Glutamatergic neuron (in vitro differentiated cells): ENCODE measurements at regions not wholly inside any gene's neighbourhood (a gene's known extent, or its start where the extent isn't known, plus 50 kb on each side); places are given as distances from the start of the nearest gene placed in this dataset.
"Not testable (repeated sequence)": the region's sequence is repeated elsewhere in the genome, so short reads cannot be mapped to it uniquely, and the experiment has no call there.

ENCODE experiments used
- DNase-seq: peaks from one replicate; pipeline ENCODE4 v3.0.0; 2022
- H3K27ac Mint-ChIP-seq: one replicate; pipeline ENCODE4 v1.8.0; 2020; ENCODE audit warnings: mild to moderate bottlenecking, mixed read lengths, inconsistent platforms; ENCODE audit not compliant: unreplicated experiment
- H3K27me3 Mint-ChIP-seq: one replicate; pipeline ENCODE4 v1.8.0; 2020; ENCODE audit warnings: mild to moderate bottlenecking, moderate library complexity, mixed read lengths, inconsistent platforms; ENCODE audit not compliant: unreplicated experiment
- H3K36me3 Mint-ChIP-seq: one replicate; pipeline ENCODE4 v1.8.0; 2020; ENCODE audit warnings: mild to moderate bottlenecking, mixed read lengths, inconsistent platforms; ENCODE audit not compliant: unreplicated experiment
- H3K4me1 Mint-ChIP-seq: one replicate; pipeline ENCODE4 v1.8.0; 2020; ENCODE audit warnings: mild to moderate bottlenecking, low read depth, mixed read lengths, inconsistent platforms; ENCODE audit not compliant: unreplicated experiment
- H3K4me3 Mint-ChIP-seq: one replicate; pipeline ENCODE4 v1.8.0; 2020; ENCODE audit warnings: mild to moderate bottlenecking, mixed read lengths, inconsistent platforms; ENCODE audit not compliant: unreplicated experiment
- H3K9me3 Mint-ChIP-seq: one replicate; pipeline ENCODE4 v1.8.0; 2020; ENCODE audit warnings: mild to moderate bottlenecking, moderate library complexity, mixed read lengths, inconsistent platforms; ENCODE audit not compliant: unreplicated experiment
- TF ChIP-seq, protein P1 (sequence below): fragments of 200-600 bp; sonication (generic); IDR thresholded peaks from one replicate; pipeline ENCODE4 v1.5.0; 2021; ENCODE audit not compliant: partially characterized antibody, unreplicated experiment

DNA sequence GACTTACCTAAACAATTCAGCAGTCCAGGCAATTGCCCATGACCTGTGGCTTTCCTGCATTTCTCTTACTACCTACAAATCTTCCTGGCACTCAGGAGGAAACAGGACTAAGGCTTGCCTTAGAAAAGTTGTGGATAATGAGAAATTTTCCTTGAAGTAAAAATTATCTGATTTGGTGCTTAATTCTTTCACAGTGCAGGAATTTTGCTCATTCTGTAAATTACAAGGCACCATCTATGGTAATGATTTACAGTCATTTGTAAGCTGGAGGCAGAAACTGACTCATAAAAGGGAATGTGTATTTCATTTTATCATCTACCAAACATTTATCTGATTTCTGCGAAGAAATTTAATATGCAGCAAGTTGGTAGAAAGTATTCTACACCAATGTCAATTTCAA lies 211.5 kb upstream of the FKBP1C start:
- TF ChIP-seq, protein P1, sequence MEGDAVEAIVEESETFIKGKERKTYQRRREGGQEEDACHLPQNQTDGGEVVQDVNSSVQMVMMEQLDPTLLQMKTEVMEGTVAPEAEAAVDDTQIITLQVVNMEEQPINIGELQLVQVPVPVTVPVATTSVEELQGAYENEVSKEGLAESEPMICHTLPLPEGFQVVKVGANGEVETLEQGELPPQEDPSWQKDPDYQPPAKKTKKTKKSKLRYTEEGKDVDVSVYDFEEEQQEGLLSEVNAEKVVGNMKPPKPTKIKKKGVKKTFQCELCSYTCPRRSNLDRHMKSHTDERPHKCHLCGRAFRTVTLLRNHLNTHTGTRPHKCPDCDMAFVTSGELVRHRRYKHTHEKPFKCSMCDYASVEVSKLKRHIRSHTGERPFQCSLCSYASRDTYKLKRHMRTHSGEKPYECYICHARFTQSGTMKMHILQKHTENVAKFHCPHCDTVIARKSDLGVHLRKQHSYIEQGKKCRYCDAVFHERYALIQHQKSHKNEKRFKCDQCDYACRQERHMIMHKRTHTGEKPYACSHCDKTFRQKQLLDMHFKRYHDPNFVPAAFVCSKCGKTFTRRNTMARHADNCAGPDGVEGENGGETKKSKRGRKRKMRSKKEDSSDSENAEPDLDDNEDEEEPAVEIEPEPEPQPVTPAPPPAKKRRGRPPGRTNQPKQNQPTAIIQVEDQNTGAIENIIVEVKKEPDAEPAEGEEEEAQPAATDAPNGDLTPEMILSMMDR, result no peak
- no peaks in the 10 kb centered on the region for H3K27me3 Mint-ChIP-seq
- H3K36me3 Mint-ChIP-seq, result no peaks in the 10 kb centered on the region
- DNase-seq, result no peak
- H3K9me3 Mint-ChIP-seq, result no peaks in the 10 kb centered on the region
- no peak overlapping the region for H3K4me3 Mint-ChIP-seq
- no peaks in the 10 kb centered on the region for H3K4me1 Mint-ChIP-seq
- H3K27ac Mint-ChIP-seq, result no peak overlapping the region

DNA sequence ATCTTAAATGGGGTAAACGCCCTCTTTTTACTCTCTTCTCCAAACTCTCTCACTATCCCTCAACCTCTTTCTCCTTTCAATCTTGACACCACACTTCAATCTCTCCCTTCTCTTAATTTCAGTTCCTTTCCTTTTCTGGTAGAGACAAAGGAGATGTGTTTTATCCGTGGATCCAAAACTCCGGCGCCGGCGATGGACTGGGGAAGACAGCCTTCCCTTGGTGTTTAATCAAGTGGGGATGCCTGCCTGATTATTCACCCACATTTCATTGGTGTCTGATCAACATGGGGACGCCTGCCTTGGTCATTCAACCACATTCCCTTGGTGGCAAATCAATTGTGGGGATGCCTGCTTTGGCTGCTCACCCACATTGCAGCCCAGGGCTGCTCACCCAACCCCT lies 205.3 kb upstream of the FKBP1C start:
- not testable (repeated sequence) for H3K4me1 Mint-ChIP-seq, H3K27me3 Mint-ChIP-seq, H3K36me3 Mint-ChIP-seq, H3K9me3 Mint-ChIP-seq, H3K4me3 Mint-ChIP-seq, H3K27ac Mint-ChIP-seq, DNase-seq

GRCh38 chr6:63010962-63011361 lies 200.3 kb upstream of the FKBP1C start:
- DNase-seq, H3K9me3 Mint-ChIP-seq, H3K4me1 Mint-ChIP-seq, H3K27ac Mint-ChIP-seq, H3K27me3 Mint-ChIP-seq, H3K36me3 Mint-ChIP-seq, H3K4me3 Mint-ChIP-seq: not testable (repeated sequence)

GRCh38 chr6:63014290-63014689 lies 197.0 kb upstream of the FKBP1C start:
- H3K9me3 Mint-ChIP-seq, result no peaks in the 10 kb centered on the region
- TF ChIP-seq, protein P1, result no peak
- H3K27me3 Mint-ChIP-seq, result no peaks in the 10 kb centered on the region
- no peak overlapping the region for H3K27ac Mint-ChIP-seq
- no peak for DNase-seq
- H3K4me1 Mint-ChIP-seq, result no peaks in the 10 kb centered on the region
- H3K4me3 Mint-ChIP-seq, result no peak overlapping the region
- no peaks in the 10 kb centered on the region for H3K36me3 Mint-ChIP-seq

DNA sequence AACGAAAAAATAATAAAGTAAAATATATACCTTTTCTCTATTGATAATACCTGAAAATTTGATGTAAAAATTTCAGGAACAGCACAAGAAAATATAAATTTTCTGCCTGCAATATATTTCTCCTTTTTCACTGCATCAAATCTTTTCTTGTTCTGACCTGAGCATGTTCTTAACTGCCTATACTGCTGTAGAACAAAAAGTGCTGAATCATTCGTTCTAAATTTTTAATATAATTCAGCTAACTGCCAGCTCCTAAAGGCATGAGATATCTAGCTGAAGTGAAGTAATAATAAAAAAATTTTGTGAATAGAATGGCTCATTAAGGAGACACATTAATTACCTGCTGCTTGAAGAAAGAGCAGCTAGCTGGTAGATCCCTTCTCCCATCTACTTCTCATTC lies 188.6 kb upstream of the FKBP1C start:
- no peak overlapping the region for H3K4me3 Mint-ChIP-seq
- no peak for DNase-seq
- no peaks in the 10 kb centered on the region for H3K4me1 Mint-ChIP-seq
- H3K9me3 Mint-ChIP-seq, result no peaks in the 10 kb centered on the region
- no peak overlapping the region for H3K27ac Mint-ChIP-seq
- H3K36me3 Mint-ChIP-seq, result no peaks in the 10 kb centered on the region
- TF ChIP-seq, protein P1, result no peak
- no peaks in the 10 kb centered on the region for H3K27me3 Mint-ChIP-seq

GRCh38 chr6:63023726-63024125 lies 187.5 kb upstream of the FKBP1C start:
- H3K4me3 Mint-ChIP-seq, result no peak overlapping the region
- TF ChIP-seq, protein P1, result no peak
- no peaks in the 10 kb centered on the region for H3K4me1 Mint-ChIP-seq
- H3K36me3 Mint-ChIP-seq, result no peaks in the 10 kb centered on the region
- no peaks in the 10 kb centered on the region for H3K27me3 Mint-ChIP-seq
- H3K9me3 Mint-ChIP-seq, result no peaks in the 10 kb centered on the region
- H3K27ac Mint-ChIP-seq, result no peak overlapping the region
- no peak for DNase-seq
